Spleen (tissue), 7 donors: ENCODE measurements at regions not wholly inside any gene's neighbourhood (a gene's known extent, or its start where the extent isn't known, plus 50 kb on each side); places are given as distances from the start of the nearest gene placed in this dataset.

ENCODE experiments used
- POLR2AphosphoS5 ChIP-seq, 3 donors: sonication (generic); formaldehyde crosslinking; IDR thresholded peaks; one replicate each; pipeline ENCODE4 v1.5.1; 2017; ENCODE audit warnings: antibody characterized with exemption in 3 of 3
- TF ChIP-seq, protein P1 (sequence below), 11 experiments: fragments of 200-600 bp in 7 of 11; fragments of 450-650 bp in 4 of 11; sonication (generic) in 4 of 11; IDR thresholded peaks in 8 of 11; conservative IDR thresholded peaks in 3 of 11; 1 replicate in 7 of 11; 2 replicates in 4 of 11; pipeline versions ENCODE4 v1.4.0 to v1.8.0; 2016 to 2021; ENCODE audit warnings: antibody characterized with exemption in 11 of 11, inconsistent platforms in 4 of 11, mild to moderate bottlenecking in 1 of 11
- donor health status: DM: no; HTN: no; CAD: no; lungs with moderate emphysema.
- donor health status: DM: no; HTN: no; CAD: no.
- donor health status: DM: no; HTN: no; CAD: no.

DNA sequence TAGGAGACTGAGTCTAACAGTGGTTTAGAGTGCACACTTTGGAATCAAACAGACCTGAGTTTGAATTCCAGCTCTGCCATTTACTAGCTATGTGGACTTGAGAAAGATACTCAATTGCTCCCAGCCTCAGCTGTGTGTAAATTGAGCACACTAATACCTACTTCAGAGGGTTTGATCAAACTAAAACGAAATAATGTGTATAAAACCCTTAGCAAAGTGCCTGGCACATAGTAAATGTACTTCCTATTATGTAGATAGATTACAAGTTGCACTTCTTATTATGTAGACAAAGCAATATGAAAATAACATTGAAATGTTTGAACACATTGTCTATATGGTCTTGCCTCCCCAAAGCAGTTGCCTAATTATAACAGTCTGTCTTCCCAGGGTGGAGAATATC is 180.6 kb downstream of the ANXA2 start:
- TF ChIP-seq, protein P1, sequence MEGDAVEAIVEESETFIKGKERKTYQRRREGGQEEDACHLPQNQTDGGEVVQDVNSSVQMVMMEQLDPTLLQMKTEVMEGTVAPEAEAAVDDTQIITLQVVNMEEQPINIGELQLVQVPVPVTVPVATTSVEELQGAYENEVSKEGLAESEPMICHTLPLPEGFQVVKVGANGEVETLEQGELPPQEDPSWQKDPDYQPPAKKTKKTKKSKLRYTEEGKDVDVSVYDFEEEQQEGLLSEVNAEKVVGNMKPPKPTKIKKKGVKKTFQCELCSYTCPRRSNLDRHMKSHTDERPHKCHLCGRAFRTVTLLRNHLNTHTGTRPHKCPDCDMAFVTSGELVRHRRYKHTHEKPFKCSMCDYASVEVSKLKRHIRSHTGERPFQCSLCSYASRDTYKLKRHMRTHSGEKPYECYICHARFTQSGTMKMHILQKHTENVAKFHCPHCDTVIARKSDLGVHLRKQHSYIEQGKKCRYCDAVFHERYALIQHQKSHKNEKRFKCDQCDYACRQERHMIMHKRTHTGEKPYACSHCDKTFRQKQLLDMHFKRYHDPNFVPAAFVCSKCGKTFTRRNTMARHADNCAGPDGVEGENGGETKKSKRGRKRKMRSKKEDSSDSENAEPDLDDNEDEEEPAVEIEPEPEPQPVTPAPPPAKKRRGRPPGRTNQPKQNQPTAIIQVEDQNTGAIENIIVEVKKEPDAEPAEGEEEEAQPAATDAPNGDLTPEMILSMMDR (IDR thresholded peaks at IDR 0.05 in 8 of 11, conservative IDR thresholded peaks at IDR 0.05 in 3 of 11), result no peak
- no peak for TF ChIP-seq POLR2AphosphoS5 (IDR thresholded peaks at IDR 0.05)
